ENCODE measurements at regions not wholly inside any gene's neighbourhood (a gene's known extent, or its start where the extent isn't known, plus 50 kb on each side); places are given as distances from the start of the nearest gene placed in this dataset.
"Not testable (repeated sequence)": the region's sequence is repeated elsewhere in the genome, so short reads cannot be mapped to it uniquely, and the experiment has no call there.

- H3K4me3 Mint-ChIP-seq = no peak overlapping the region
- no peak overlapping the region for H3K27ac Mint-ChIP-seq
- intact Hi-C loops (cut with DNase I, micrococcal nuclease) = no loop called here
- no peaks in the 10 kb centered on the region for H3K4me1 Mint-ChIP-seq
- H3K36me3 Mint-ChIP-seq (ENCODE audit: low read depth) = no peaks in the 10 kb centered on the region
- ChIA-PET CTCF (interaction anchor here (0.5 kb wide), 1 partner anchor 1036 kb away, joined by 4 read pairs; no protein-coding TSS in a partner anchor), POLR2A (no interaction called here)
- DNase-seq = no peak
- ATAC-seq = no peak
- H3K9me3 Mint-ChIP-seq (ENCODE audit: low read depth) = peaks cover 3% of the 10 kb centered on the region
- H3K27me3 Mint-ChIP-seq = peaks cover 5% of the 10 kb centered on the region
Measured at GRCh38 chr12:97716356-97716755, 253.8 kb downstream of the RMST start.

GRCh38 chr12:97723801-97724200, 261.2 kb downstream of the RMST start:
- POLR2A ChIA-PET; intact Hi-C loops (cut with DNase I, micrococcal nuclease): not testable (repeated sequence)

GRCh38 chr12:97745406-97746101, 282.9 kb downstream of the RMST start:
- intact Hi-C loops (cut with DNase I, micrococcal nuclease) = no loop called here
- no peak for DNase-seq
- H3K4me3 Mint-ChIP-seq = no peak overlapping the region
- H3K27me3 Mint-ChIP-seq = no peaks in the 10 kb centered on the region
- no peaks in the 10 kb centered on the region for H3K36me3 Mint-ChIP-seq (ENCODE audit: low read depth)
- ChIA-PET POLR2A (no interaction called here), CTCF (no interaction called here)
- ATAC-seq = no peak
- H3K4me1 Mint-ChIP-seq = no peaks in the 10 kb centered on the region
- H3K27ac Mint-ChIP-seq = no peak overlapping the region
- H3K9me3 Mint-ChIP-seq (ENCODE audit: low read depth) = no peaks in the 10 kb centered on the region

More at GRCh38 chr12:97723801-97724200, 261.2 kb downstream of the RMST start:
- ATAC-seq; DNase-seq; H3K27ac Mint-ChIP-seq; H3K9me3 Mint-ChIP-seq (ENCODE audit: low read depth); H3K4me1 Mint-ChIP-seq; H3K4me3 Mint-ChIP-seq; H3K36me3 Mint-ChIP-seq (ENCODE audit: low read depth); CTCF ChIA-PET; H3K27me3 Mint-ChIP-seq: not testable (repeated sequence)

- Mint-ChIP-seq H3K4me1 (no peaks in the 10 kb centered on the region), H3K27ac (no peak overlapping the region), H3K36me3 (ENCODE audit: low read depth) (no peaks in the 10 kb centered on the region), H3K4me3 (no peak overlapping the region), H3K9me3 (ENCODE audit: low read depth) (no peaks in the 10 kb centered on the region), H3K27me3 (no peaks in the 10 kb centered on the region)
- ChIA-PET POLR2A (no interaction called here), CTCF (no interaction called here)
- DNase-seq = no peak
- no peak for ATAC-seq
- intact Hi-C loops (cut with DNase I, micrococcal nuclease) = no loop called here
Measured at GRCh38 chr12:97748298-97748697, 285.7 kb downstream of the RMST start.

GRCh38 chr12:97751704-97752103, 289.1 kb downstream of the RMST start:
- DNase-seq (no peak), ATAC-seq (no peak)
- no peaks in the 10 kb centered on the region for H3K9me3 Mint-ChIP-seq (ENCODE audit: low read depth)
- intact Hi-C loops (cut with DNase I, micrococcal nuclease) = no loop called here
- no peaks in the 10 kb centered on the region for H3K36me3 Mint-ChIP-seq (ENCODE audit: low read depth)
- no peaks in the 10 kb centered on the region for H3K4me1 Mint-ChIP-seq
- H3K4me3 Mint-ChIP-seq = no peak overlapping the region
- CTCF ChIA-PET = no interaction called here
- no peak overlapping the region for H3K27ac Mint-ChIP-seq
- POLR2A ChIA-PET = no interaction called here
- H3K27me3 Mint-ChIP-seq = no peaks in the 10 kb centered on the region

- Mint-ChIP-seq H3K27me3 (no peaks in the 10 kb centered on the region), H3K4me1 (no peaks in the 10 kb centered on the region), H3K9me3 (ENCODE audit: low read depth) (no peaks in the 10 kb centered on the region), H3K4me3 (no peak overlapping the region), H3K27ac (no peak overlapping the region), H3K36me3 (ENCODE audit: low read depth) (no peaks in the 10 kb centered on the region)
- intact Hi-C loops (cut with DNase I, micrococcal nuclease) = no loop called here
- ATAC-seq (no peak), DNase-seq (no peak)
- POLR2A ChIA-PET = no interaction called here
- CTCF ChIA-PET = no interaction called here
Measured at GRCh38 chr12:97752129-97752528, 289.5 kb downstream of the RMST start.

GRCh38 chr12:97753332-97753731, 290.7 kb downstream of the RMST start:
- Mint-ChIP-seq H3K4me3 (no peak overlapping the region), H3K27ac (no peak overlapping the region), H3K27me3 (no peaks in the 10 kb centered on the region), H3K36me3 (ENCODE audit: low read depth) (no peaks in the 10 kb centered on the region), H3K4me1 (no peaks in the 10 kb centered on the region), H3K9me3 (ENCODE audit: low read depth) (no peaks in the 10 kb centered on the region)
- ChIA-PET CTCF (no interaction called here), POLR2A (no interaction called here)
- ATAC-seq (no peak), DNase-seq (no peak)
- intact Hi-C loops (cut with DNase I, micrococcal nuclease) = no loop called here

GRCh38 chr12:97754306-97754705, 291.7 kb downstream of the RMST start:
- Mint-ChIP-seq H3K36me3 (ENCODE audit: low read depth) (no peaks in the 10 kb centered on the region), H3K4me1 (no peaks in the 10 kb centered on the region), H3K27me3 (no peaks in the 10 kb centered on the region), H3K27ac (no peak overlapping the region), H3K4me3 (no peak overlapping the region), H3K9me3 (ENCODE audit: low read depth) (no peaks in the 10 kb centered on the region)
- ATAC-seq (no peak), DNase-seq (no peak)
- ChIA-PET POLR2A (no interaction called here), CTCF (no interaction called here)
- intact Hi-C loops (cut with DNase I, micrococcal nuclease) = no loop called here

GRCh38 chr12:97756066-97756666, 293.6 kb downstream of the RMST start:
- DNase-seq (no peak), ATAC-seq (no peak)
- CTCF ChIA-PET = no interaction called here
- POLR2A ChIA-PET = no interaction called here
- H3K27ac Mint-ChIP-seq = no peak overlapping the region
- H3K4me3 Mint-ChIP-seq = no peak overlapping the region
- no peaks in the 10 kb centered on the region for H3K36me3 Mint-ChIP-seq (ENCODE audit: low read depth)
- H3K4me1 Mint-ChIP-seq = no peaks in the 10 kb centered on the region
- H3K27me3 Mint-ChIP-seq = no peaks in the 10 kb centered on the region
- intact Hi-C loops (cut with DNase I, micrococcal nuclease) = no loop called here
- no peaks in the 10 kb centered on the region for H3K9me3 Mint-ChIP-seq (ENCODE audit: low read depth)

GRCh38 chr12:97756741-97757140, 294.1 kb downstream of the RMST start:
- Mint-ChIP-seq H3K9me3 (ENCODE audit: low read depth) (no peaks in the 10 kb centered on the region), H3K4me1 (no peaks in the 10 kb centered on the region), H3K27ac (no peak overlapping the region), H3K4me3 (no peak overlapping the region), H3K36me3 (ENCODE audit: low read depth) (no peaks in the 10 kb centered on the region), H3K27me3 (no peaks in the 10 kb centered on the region)
- DNase-seq = no peak
- no peak for ATAC-seq
- intact Hi-C loops (cut with DNase I, micrococcal nuclease) = no loop called here
- ChIA-PET POLR2A (no interaction called here), CTCF (no interaction called here)

GRCh38 chr12:97757481-97758193, 295.0 kb downstream of the RMST start:
- CTCF ChIA-PET = no interaction called here
- Mint-ChIP-seq H3K9me3 (ENCODE audit: low read depth) (peaks cover 3% of the 10 kb centered on the region), H3K36me3 (ENCODE audit: low read depth) (no peaks in the 10 kb centered on the region), H3K27ac (no peak overlapping the region), H3K4me3 (no peak overlapping the region), H3K27me3 (no peaks in the 10 kb centered on the region), H3K4me1 (no peaks in the 10 kb centered on the region)
- no peak for ATAC-seq
- intact Hi-C loops (cut with DNase I, micrococcal nuclease) = no loop called here
- no peak for DNase-seq
- POLR2A ChIA-PET = no interaction called here

- intact Hi-C loops (cut with DNase I, micrococcal nuclease) = no loop called here
- no peak for DNase-seq
- H3K4me3 Mint-ChIP-seq = no peak overlapping the region
- ChIA-PET POLR2A (no interaction called here), CTCF (no interaction called here)
- H3K9me3 Mint-ChIP-seq (ENCODE audit: low read depth) = peaks cover 3% of the 10 kb centered on the region
- no peaks in the 10 kb centered on the region for H3K27me3 Mint-ChIP-seq
- no peak overlapping the region for H3K27ac Mint-ChIP-seq
- ATAC-seq = no peak
- no peaks in the 10 kb centered on the region for H3K4me1 Mint-ChIP-seq
- no peaks in the 10 kb centered on the region for H3K36me3 Mint-ChIP-seq (ENCODE audit: low read depth)
Measured at GRCh38 chr12:97758194-97758501, 295.5 kb downstream of the RMST start.
